Stimulated activated CD4-positive, alpha-beta T cell treated with anti-CD3 and anti-CD28 coated beads, Interleukin-1b, Interleukin-23, amount 100 ng/mL, for 24 hours (primary cell): ENCODE measurements at regions not wholly inside any gene's neighbourhood (a gene's known extent, or its start where the extent isn't known, plus 50 kb on each side); places are given as distances from the start of the nearest gene placed in this dataset.

Experiments used
- DNase-seq, 4 experiments: peaks; one replicate each; pipeline ENCODE4 v3.0.0-alpha.2; 2020; ENCODE audit warnings: low read depth in 4 of 4, low spot score in 1 of 4

GRCh38 chr10:125283836-125284614 is 123.7 kb upstream of the CTBP2 start:
- no peak for DNase-seq

GRCh38 chr10:125283191-125283835 is 123.0 kb upstream of the CTBP2 start:
- DNase-seq, result no peak

DNA sequence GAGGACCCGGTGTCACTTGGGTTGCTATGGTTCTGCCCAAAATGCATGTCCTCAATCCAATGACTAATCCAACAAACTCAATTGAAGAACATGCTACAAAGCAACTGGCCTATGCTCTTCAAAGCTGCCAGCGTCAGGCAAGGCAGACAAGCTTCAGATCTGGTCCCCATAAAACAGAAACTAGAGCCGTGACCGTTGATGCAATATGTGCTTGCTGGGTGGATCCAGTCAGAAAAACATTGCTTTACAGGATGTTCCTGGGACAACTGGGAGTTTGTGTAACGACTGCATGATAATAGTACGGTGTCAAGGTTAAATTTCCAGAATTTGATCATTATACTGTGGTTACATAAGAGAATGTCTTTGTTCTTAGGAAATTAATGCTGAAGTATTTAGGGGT is 120.7 kb upstream of the CTBP2 start:
- no peak for DNase-seq

GRCh38 chr10:125276133-125276532 is 115.8 kb upstream of the CTBP2 start:
- no peak for DNase-seq

GRCh38 chr10:125274961-125275360 is 114.6 kb upstream of the CTBP2 start:
- no peak for DNase-seq

DNA sequence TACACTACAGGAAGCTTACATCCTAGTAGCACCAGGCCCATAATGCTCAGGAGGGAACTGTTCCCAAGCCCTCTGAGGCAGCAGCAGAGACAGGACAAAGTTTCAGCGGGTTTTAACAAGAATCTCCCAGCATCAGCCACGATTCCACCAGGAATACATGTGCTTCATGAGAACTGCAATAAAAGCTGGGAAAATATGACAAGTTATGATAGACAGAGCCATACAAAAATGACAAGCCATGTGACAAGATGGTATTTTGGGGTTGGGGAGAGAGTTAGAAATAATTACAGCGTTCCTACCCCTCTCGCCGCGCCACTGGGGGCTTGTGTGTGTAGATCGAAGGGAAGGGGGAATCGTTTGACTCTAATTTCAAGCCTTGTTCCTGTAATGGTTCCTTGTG is 112.7 kb upstream of the CTBP2 start:
- no peak for DNase-seq

DNA sequence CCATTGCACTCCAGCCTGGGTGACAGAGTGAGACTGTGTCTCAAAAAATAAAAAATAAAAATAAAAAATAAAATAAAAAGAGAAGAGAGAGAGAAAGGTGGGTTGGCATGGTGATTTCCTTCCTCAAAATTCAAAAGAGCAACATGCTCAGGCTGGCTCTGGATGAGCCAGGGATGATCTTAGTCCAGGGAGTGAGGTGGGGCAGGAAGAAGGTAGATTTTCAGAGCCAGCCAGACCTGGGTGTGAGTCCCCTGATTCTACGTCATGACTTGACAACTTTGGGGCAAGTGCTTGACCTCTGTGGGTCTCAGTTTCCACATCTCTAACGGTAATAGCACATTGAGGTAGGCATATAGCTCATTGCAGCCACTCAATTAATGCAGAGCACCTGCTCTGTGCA is 109.4 kb upstream of the CTBP2 start:
- DNase-seq, result no peak

DNA sequence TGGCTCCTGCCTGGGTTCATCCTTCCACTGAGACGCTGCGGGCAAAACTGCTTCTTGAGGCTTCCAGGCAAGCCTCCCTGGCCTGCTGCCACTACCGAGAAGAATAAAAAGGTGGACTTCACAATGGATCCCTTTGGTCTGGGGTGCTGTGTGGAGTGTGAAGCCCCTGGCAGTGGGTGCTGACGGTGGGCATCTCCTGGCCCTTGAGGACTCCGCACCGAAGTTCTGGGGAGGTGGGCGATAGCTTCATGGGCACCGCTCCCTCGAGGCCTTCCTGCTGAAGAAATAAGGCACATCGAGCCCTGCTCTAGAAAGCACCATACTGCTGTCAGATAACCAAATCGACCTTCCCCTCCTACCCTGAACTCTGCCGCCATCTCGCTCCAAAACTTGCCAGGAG is 106.6 kb upstream of the CTBP2 start:
- DNase-seq, result no peak

DNA sequence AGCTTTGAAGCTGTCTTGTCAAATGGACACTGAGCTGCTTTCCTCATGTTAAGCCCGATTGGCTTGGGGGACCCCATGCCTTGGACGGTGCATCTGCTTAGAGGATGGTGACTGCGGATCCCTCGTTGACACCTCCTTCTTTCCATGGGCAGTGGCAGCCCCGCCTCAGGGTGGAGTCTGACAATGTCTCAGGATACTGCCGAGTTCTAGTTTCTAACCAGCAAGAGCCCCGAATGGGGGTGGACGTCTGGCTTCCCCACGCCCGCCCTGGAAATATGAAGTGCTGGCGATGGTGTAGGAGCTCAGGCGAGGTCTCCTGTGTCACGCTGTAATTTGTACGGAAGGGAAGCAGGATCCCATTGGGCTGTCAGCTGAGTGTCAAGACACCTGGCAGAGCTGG is 106.2 kb upstream of the CTBP2 start:
- DNase-seq, result no peak

DNA sequence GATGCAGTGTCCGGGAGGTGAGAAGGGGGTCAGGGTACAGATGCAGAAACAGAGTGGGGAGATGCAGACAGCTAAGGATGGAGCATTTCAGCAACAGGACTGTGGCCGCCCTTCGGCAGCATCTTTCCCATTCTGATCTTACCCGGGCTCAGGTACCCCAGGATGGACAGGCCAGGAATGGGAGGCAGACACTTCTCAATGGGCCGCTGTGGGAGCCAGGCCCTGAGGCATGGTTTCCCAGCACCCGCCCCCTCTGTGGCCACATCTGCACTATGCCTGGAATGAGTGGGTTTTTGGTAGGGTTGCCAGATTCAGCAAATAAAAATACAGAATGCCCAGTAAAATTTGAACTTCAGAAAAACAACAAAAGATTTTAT is 105.2 kb upstream of the CTBP2 start:
- no peak for DNase-seq

- no peak for DNase-seq
Measured at GRCh38 chr10:125264757-125265578, 104.6 kb upstream of the CTBP2 start.

DNA sequence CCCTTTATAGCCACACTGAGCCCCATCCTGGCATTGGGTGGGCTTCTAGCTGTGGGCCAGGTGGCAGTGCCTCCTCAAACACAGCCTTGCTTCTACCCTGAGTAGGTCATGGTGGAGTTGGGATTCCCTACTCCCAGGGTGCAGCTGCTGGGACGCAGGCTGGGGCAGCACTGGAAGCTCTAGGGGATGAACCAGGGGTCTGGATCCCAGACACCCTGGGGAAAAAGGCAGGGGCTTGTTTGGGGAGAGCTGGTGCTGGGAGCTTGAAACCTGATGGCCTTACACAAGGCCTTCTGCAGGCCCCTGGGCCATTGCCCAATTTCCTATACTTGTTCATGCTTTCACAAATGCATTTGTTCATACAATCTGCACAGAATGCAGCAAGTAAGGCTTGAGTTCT is 103.7 kb upstream of the CTBP2 start:
- DNase-seq, result no peak

DNA sequence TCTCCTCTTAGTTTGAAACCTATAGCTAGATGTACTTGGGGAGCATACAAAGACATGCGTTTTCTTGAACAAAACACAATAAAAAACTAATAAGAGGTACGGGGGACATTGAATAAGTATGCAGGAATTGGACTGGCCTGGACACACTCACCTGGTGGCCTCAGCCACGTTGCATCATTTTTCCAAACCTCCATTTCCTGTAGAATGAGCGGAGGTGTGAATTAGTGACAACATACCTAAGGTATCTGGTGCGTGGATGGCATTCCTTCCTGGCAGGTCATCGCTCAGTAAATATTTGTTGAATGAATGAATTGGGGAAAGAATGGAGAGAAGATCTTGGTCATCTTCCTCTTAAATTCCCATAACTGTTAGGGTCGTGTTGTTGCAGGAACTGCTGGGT is 103.2 kb upstream of the CTBP2 start:
- no peak for DNase-seq

- DNase-seq, result no peak
Measured at GRCh38 chr10:125262920-125263319, 102.6 kb upstream of the CTBP2 start.

DNA sequence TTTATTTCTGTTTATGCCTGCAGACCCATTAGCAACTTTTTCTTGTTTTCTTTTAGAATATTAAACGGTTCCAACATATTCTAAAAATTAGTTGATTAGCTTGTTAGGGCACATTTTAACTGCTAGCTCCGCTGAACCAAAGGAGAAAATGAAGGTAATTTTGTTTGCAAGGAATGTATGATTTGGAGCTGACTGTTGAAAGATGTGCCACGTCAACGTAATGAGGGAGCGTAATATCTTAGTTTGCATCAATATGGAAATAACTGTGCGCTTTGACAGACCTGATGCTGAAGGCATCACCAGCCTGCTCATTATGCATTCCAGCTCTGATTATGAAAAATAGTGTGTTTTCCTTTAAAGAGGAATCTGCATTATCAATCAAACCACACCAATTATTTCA is 102.0 kb upstream of the CTBP2 start:
- no peak for DNase-seq

- no peak for DNase-seq
Measured at GRCh38 chr10:125261491-125262186, 101.3 kb upstream of the CTBP2 start.

DNA sequence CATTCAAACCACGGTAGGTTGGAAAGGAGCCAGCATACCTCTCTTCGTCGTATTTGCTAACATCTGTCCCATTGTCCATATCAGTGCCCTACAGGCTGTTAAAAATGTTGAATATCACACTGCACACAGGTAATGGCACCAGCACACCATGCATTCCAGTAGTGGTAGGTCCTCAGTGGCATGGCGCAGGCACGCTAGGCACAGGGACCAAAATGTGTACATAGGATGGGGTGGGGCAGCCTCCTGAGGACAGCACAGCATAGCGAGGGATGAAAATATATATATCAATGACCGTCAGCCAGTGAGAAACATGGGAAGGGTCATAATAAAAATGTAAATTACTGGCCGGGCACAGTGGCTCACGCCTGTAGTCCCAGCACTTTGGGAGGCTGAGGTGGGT is 99.9 kb upstream of the CTBP2 start:
- no peak for DNase-seq

DNA sequence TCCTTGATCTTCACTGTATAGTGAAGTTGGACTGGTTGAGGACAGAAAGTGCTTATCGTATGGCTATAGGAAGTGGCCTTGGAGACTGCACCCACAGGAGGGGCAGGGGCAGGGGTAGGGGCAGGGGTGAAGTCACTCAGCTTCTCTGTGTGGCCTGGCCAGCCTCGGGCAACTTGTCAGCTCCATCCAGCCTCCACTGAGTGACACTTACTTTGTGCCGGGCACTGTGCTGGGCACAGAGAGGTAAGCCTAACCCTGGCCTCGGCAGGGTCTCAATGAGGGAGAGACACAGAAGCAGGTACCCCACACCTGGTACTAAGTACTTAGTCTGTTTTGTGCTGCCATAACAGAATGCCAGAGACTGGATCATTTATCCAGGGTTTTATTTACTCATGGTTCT is 99.3 kb upstream of the CTBP2 start:
- DNase-seq, result no peak

DNA sequence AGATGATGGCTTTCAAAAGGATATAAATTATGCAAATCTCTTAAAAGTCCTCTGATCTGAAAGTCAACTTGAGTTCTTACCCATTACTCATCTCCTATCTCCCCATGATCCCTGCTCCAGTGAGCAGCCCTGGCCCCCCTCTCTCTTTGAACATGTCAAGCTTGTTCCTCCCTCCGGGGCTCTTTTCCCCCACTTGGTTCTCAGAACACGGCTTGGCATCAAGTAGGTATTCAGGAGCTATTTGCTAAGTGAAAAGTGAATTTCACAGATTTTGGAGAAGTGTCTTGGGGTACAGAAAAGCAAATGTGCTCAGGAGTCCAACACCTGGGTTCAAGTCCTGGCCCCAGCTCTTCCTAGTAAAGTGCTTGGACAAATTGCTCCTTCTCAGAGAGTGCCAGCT is 98.3 kb upstream of the CTBP2 start:
- no peak for DNase-seq

GRCh38 chr10:125257521-125258108 is 97.3 kb upstream of the CTBP2 start:
- DNase-seq, result no peak

DNA sequence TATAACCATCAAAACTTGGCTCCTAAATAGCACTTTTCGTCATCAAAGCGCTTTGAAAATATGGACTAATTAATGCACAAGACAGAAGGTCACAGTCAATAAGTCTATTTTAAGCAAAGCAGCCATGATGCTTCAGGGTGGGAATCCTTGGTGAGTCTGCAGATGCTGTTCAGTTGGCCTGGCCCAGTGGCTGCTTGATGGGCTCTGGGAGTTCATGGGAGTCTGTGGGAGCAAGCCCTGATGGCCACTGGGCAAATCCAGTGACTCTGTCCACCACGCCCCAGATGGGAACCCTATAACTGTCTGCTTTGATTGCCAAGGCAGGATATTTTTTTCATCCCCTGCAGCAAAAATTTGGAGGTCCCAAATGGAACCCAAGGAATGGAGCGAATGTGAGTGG is 95.7 kb upstream of the CTBP2 start:
- DNase-seq, result no peak
